RWPE1 (cell line): ENCODE measurements at regions not wholly inside any gene's neighbourhood (a gene's known extent, or its start where the extent isn't known, plus 50 kb on each side); places are given as distances from the start of the nearest gene placed in this dataset.

ENCODE experiments used
- CTCF ChIA-PET: fragments of 350-600 bp; sonication (Branson Sonifier 250); formaldehyde crosslinking; extraction: SDS; loops from one replicate; lab custom pipeline; 2021; lab: Yijun Ruan, JAX
- POLR2A ChIA-PET: fragments of 400-600 bp; formaldehyde crosslinking; extraction: SDS; loops from one replicate; lab custom pipeline; 2020; ENCODE audit warnings: antibody characterized with exemption; ENCODE audit not compliant: low non-redundant PET; lab: Yijun Ruan, JAX
- DNase-seq: peaks from one replicate; pipeline ENCODE4 v3.0.0; 2012; ENCODE audit warnings: low spot score
- H3K27ac ChIP-seq: fragments of 450-650 bp; 2 replicates; pipeline ENCODE4 v1.5.1; 2017
- TF ChIP-seq, protein P1 (sequence below): fragments of 450-650 bp; conservative IDR thresholded peaks from 2 replicates; pipeline ENCODE4 v1.5.1; 2017; ENCODE audit warnings: low read depth, mild to moderate bottlenecking

DNA sequence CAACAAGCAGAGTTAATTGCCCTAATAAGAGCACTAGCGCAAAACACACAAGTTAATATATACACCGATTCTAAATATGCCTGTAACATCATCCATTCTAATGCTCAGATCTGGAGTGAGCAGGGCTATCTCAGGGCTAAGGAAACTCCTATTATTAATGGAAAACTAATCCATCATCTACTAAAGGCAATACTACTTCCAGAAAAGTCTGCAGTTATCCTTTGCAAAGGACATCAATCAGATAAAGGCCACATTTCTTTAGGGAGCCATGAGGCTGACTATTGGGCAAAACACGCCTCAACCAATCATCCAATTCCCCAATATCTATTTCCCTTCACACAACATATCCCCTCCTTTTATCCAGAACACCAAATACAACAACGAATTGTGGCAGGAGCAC lies 1032.3 kb upstream of the NUDT12 start:
- DNase-seq = no peak
- H3K27ac ChIP-seq = no peak overlapping the region
- TF ChIP-seq, protein P1, sequence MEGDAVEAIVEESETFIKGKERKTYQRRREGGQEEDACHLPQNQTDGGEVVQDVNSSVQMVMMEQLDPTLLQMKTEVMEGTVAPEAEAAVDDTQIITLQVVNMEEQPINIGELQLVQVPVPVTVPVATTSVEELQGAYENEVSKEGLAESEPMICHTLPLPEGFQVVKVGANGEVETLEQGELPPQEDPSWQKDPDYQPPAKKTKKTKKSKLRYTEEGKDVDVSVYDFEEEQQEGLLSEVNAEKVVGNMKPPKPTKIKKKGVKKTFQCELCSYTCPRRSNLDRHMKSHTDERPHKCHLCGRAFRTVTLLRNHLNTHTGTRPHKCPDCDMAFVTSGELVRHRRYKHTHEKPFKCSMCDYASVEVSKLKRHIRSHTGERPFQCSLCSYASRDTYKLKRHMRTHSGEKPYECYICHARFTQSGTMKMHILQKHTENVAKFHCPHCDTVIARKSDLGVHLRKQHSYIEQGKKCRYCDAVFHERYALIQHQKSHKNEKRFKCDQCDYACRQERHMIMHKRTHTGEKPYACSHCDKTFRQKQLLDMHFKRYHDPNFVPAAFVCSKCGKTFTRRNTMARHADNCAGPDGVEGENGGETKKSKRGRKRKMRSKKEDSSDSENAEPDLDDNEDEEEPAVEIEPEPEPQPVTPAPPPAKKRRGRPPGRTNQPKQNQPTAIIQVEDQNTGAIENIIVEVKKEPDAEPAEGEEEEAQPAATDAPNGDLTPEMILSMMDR = no peak
- POLR2A ChIA-PET = no interaction called here
- CTCF ChIA-PET = no interaction called here

DNA sequence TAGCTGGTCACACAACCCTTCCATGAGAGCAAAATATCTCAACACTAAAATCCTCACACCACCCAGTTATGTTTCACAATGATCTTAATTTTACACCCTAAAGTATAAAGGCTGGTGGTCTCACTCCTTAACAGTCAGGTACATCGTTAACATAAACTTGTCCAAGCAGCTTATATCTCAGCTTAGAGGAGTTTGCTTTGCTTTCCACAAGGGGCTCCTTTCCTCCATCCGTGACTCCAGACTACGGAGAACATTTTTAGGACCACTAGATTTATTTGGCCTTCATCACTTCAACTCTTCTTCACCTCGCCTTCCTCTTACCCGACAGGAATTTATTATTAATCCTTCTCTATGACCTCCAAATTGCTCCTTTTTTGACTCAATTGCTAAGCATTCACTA lies 1014.1 kb upstream of the NUDT12 start:
- ChIA-PET POLR2A (no interaction called here), CTCF (interaction anchor here (0.6 to 0.7 kb wide), 2 partner anchors 8 to 200 kb away, joined by 3 read pairs; no protein-coding TSS in a partner anchor)
- TF ChIP-seq, protein P1 = no peak
- no peak for DNase-seq
- no peak overlapping the region for H3K27ac ChIP-seq

DNA sequence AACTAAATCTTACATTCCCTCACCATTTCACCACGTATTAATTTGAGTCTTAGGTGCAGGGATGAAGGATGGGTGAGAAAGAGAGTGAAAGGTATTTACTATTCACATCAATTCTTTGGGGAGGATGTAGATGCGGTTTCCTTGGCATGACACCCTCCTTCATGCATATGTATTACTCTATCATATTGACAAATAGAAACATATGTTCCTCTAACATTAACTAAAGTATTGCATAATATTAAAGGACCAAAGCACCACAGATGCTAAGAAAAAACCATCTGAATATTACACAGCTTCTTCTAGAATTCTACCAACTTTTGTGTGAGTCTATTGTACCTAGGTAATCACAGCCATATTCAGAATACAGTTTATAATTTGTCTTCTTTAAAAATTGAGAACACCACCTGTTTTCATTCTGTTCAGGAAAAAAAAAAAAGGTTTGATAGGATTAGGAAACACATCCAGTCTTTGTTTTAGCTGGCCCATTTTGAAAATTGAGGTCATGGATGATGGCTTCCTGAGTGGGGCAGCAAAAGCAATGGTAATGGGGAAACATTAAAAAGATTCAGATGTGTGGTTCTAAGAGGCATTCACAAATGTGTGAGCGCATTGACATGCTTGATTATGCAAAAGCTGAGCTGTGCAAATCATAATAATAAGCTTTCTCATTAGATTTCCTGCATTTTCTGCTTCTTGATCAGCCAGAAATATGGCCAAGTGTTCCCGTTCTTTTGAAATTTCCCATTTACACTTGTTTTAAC lies 1011.5 kb upstream of the NUDT12 start:
- ChIA-PET POLR2A (no interaction called here), CTCF (no interaction called here)
- TF ChIP-seq, protein P1 = no peak
- H3K27ac ChIP-seq = no peak overlapping the region
- no peak for DNase-seq

DNA sequence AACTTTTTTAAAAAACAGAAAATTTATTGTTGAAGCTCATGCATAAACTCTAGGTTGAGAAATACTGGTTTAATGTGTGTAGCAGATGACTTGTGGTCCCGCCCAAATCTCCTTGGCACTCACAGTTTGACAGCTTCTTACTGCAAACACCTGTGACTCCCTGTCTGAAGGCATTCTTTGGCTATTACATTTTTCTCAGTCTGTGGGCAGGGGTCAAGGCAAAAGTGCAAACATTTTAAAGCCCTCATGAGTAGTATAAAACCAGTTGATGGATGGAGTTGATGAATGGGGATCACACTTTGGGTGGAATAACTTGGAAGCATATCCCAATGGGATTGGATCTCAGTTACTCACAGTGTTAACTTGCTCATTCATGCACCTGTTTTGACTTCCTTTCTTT lies 1007.0 kb upstream of the NUDT12 start:
- DNase-seq = no peak
- TF ChIP-seq, protein P1 = no peak
- no peak overlapping the region for H3K27ac ChIP-seq
- ChIA-PET CTCF (no interaction called here), POLR2A (no interaction called here)

DNA sequence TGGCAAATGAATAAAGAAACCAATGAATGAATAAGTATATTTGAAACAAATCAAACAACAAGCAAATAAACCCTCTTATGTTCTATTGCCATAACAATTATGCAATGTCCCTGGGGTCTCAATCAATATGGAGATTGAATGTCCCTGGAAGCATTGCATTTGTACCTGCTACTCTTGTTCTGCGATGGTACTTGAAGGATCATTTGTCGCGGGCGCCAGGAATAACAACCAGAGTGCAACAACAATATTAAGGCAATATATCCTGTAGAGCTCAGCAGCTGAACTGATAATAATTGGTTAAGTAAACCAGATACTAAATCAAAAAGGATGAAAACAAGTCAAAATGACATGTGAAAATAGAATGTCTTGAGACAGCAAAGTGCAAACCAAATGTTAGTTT lies 1001.9 kb upstream of the NUDT12 start:
- TF ChIP-seq, protein P1 = no peak
- CTCF ChIA-PET = no interaction called here
- no peak for DNase-seq

DNA sequence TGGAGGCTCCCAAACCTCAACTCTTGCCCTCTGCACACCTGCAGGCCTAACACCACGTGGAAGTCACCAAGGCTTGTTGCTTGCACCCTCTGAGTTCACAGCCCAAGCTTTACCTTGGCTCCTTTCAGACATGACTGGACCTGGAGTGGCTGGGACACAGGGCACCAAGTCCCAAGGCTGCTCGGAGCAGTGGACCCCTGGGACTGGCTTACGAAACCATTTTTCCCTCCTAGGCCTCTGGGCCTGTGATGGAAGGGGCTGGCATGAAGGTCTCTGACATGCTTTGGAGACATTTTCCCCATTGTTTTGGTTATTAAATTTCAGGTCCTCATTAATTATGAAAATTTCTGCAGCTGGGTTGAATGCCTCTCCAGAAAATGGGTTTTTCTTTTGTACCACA lies 994.4 kb upstream of the NUDT12 start:
- ChIA-PET CTCF (no interaction called here), POLR2A (no interaction called here)
- H3K27ac ChIP-seq = no peak overlapping the region
- no peak for DNase-seq
- TF ChIP-seq, protein P1 = no peak

More for the DNA sequence above, 1001.9 kb upstream of the NUDT12 start:
- POLR2A ChIA-PET = no interaction called here
- H3K27ac ChIP-seq = no peak overlapping the region
